ENCODE measurements at regions not wholly inside any gene's neighbourhood (a gene's known extent, or its start where the extent isn't known, plus 50 kb on each side); places are given as distances from the start of the nearest gene placed in this dataset.

DNA sequence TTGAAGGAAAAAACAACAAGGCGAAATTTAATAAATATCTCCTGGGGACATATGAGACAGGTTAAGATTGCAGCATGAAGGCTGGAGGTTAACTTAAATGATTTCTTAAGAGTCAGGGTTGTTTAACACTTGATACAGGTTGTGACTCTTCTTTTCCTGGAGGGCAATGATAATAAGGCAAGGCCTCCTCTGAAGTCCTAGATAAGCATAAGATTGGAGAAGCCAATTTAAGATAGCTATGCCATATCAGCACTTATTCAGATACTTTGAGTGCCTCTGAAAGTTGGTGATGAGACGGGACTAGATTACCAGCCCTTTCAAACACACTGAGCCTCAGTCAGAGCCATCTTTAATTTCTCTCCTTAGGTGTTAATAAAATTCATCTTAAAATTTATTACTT, 350.8 kb downstream of the FBXO8 start:
- TF ChIP-seq EZH2 (IDR thresholded peaks at IDR 0.05; ENCODE audit: insufficient read depth, poor library complexity, severe bottlenecking) (no peak), EZH2phosphoT487 (IDR thresholded peaks at IDR 0.05; ENCODE audit: insufficient read depth, low read depth) (no peak)

All from GM23248 (cell line).